ENCODE measurements at regions not wholly inside any gene's neighbourhood (a gene's known extent, or its start where the extent isn't known, plus 50 kb on each side); places are given as distances from the start of the nearest gene placed in this dataset.

DNA sequence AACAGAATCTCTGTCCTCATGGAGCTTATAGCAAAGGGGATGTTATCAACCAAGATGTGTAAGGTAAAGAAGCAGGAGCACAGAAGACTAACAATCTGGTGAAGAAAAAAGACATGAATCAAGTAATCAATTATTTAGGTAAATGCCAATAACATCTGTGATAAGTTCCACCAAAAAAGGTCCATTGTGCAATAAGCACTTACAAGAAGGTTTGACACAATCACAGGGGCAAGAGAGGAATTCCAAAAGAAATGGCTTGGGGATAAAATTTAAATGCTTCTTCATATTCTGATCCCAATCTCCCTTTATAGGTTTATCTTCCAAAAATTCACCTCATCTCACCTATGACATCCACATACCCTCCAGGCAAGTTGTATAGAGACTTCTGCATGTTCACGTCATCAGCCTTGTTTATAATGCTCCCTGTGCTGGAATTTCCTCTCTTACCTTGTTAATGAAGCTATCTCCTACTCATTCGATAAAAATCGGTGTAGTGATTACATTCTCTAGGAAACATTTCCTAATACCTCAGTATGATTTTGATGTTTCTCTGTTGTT lies 53.6 kb upstream of the DPT start:
- H3K9me3 ChIP-seq: no peaks in the 10 kb centered on the region
- 75% methylated on average over 2 of the region's 3 CpGs for WGBS (ENCODE audit: insufficient coverage, low coverage, low lambda C conversion rate, missing lambda C conversion rate)

GRCh38 chr1:168783458-168784210 lies 54.6 kb upstream of the DPT start:
- Histone ChIP-seq H3K27ac (no peak overlapping the region), H3K27me3 (no peaks in the 10 kb centered on the region), H3K4me1 (no peaks in the 10 kb centered on the region), H3K4me3 (no peak overlapping the region), H3K9me3 (no peaks in the 10 kb centered on the region), H3K36me3 (no peaks in the 10 kb centered on the region)
- no peak for DNase-seq
- no peak for TF ChIP-seq POLR2A (IDR thresholded peaks at IDR 0.05)
- WGBS (ENCODE audit: insufficient coverage, low coverage, low lambda C conversion rate, missing lambda C conversion rate): 54% methylated on average over 4 of the region's 4 CpGs
- intact Hi-C loops (cut with DNase I): no loop called here
- ATAC-seq: no peak

More for the DNA sequence above, 53.6 kb upstream of the DPT start:
- DNase-seq: no peak
- Histone ChIP-seq H3K4me3 (no peak overlapping the region), H3K27me3 (no peaks in the 10 kb centered on the region), H3K27ac (no peak overlapping the region), H3K4me1 (no peaks in the 10 kb centered on the region), H3K36me3 (no peaks in the 10 kb centered on the region)
- TF ChIP-seq, protein P1, sequence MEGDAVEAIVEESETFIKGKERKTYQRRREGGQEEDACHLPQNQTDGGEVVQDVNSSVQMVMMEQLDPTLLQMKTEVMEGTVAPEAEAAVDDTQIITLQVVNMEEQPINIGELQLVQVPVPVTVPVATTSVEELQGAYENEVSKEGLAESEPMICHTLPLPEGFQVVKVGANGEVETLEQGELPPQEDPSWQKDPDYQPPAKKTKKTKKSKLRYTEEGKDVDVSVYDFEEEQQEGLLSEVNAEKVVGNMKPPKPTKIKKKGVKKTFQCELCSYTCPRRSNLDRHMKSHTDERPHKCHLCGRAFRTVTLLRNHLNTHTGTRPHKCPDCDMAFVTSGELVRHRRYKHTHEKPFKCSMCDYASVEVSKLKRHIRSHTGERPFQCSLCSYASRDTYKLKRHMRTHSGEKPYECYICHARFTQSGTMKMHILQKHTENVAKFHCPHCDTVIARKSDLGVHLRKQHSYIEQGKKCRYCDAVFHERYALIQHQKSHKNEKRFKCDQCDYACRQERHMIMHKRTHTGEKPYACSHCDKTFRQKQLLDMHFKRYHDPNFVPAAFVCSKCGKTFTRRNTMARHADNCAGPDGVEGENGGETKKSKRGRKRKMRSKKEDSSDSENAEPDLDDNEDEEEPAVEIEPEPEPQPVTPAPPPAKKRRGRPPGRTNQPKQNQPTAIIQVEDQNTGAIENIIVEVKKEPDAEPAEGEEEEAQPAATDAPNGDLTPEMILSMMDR (IDR thresholded peaks at IDR 0.05): no peak
- TF ChIP-seq POLR2A (IDR thresholded peaks at IDR 0.05): no peak
- intact Hi-C loops (cut with DNase I): no loop called here
- no peak for ATAC-seq

GRCh38 chr1:168786476-168787330 lies 57.7 kb upstream of the DPT start:
- intact Hi-C loops (cut with DNase I): no loop called here

DNA sequence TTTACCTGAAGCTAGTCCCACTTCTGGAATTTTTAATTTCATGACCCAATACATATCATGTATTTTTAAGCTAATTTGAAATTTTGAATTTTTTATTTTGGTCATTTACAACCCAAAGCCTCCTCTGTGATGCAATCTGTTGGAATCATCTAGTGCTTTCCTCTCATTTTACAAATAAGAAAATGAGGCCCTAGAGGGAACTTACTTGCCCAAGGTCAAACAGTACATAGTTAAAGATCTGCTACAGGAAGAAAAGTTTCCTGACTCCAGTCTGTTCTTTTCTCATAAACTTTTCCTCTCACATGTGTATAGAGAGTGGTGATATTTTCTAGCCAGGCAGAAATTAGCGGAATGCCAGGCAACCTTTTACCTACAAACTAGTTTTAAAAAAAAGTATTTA lies 59.3 kb upstream of the DPT start:
- Histone ChIP-seq H3K36me3 (no peaks in the 10 kb centered on the region), H3K4me3 (no peak overlapping the region), H3K4me1 (no peaks in the 10 kb centered on the region), H3K27ac (no peak overlapping the region), H3K9me3 (no peaks in the 10 kb centered on the region), H3K27me3 (no peaks in the 10 kb centered on the region)
- ATAC-seq: no peak
- no peak for DNase-seq
- WGBS (ENCODE audit: insufficient coverage, low coverage, low lambda C conversion rate, missing lambda C conversion rate): 100% methylated on average over 1 of the region's 1 CpG
- intact Hi-C loops (cut with DNase I): no loop called here
- no peak for TF ChIP-seq POLR2A (IDR thresholded peaks at IDR 0.05)
- TF ChIP-seq, protein P1 (IDR thresholded peaks at IDR 0.05): no peak

More at GRCh38 chr1:168786476-168787330, 57.7 kb upstream of the DPT start:
- Histone ChIP-seq H3K27me3 (no peaks in the 10 kb centered on the region), H3K4me3 (no peak overlapping the region), H3K27ac (no peak overlapping the region), H3K9me3 (no peaks in the 10 kb centered on the region), H3K36me3 (no peaks in the 10 kb centered on the region), H3K4me1 (no peaks in the 10 kb centered on the region)
- TF ChIP-seq, protein P1 (IDR thresholded peaks at IDR 0.05): no peak
- TF ChIP-seq POLR2A (IDR thresholded peaks at IDR 0.05): no peak
- no peak for ATAC-seq
- 81% methylated on average over 4 of the region's 4 CpGs for WGBS (ENCODE audit: insufficient coverage, low coverage, low lambda C conversion rate, missing lambda C conversion rate)
- no peak for DNase-seq

GRCh38 chr1:168789501-168789900 lies 60.5 kb upstream of the DPT start:
- H3K36me3 ChIP-seq: no peaks in the 10 kb centered on the region
- H3K4me3 ChIP-seq: no peak overlapping the region
- DNase-seq (no peak), ATAC-seq (no peak)
- no peak overlapping the region for H3K27ac ChIP-seq
- WGBS (ENCODE audit: insufficient coverage, low coverage, low lambda C conversion rate, missing lambda C conversion rate): 28% methylated on average over 2 of the region's 2 CpGs
- H3K4me1 ChIP-seq: no peaks in the 10 kb centered on the region
- intact Hi-C loops (cut with DNase I): no loop called here
- TF ChIP-seq, protein P1 (IDR thresholded peaks at IDR 0.05): peak; percentile 35 to 48 (median 38)
- TF ChIP-seq POLR2A (IDR thresholded peaks at IDR 0.05): no peak
- H3K27me3 ChIP-seq: no peaks in the 10 kb centered on the region
- no peaks in the 10 kb centered on the region for H3K9me3 ChIP-seq

Measured in right lobe of liver (tissue), 6 donors.